ENCODE measurements at regions not wholly inside any gene's neighbourhood (a gene's known extent, or its start where the extent isn't known, plus 50 kb on each side); places are given as distances from the start of the nearest gene placed in this dataset.

- TF ChIP-seq CTCF (conservative IDR thresholded peaks at IDR 0.05 in 1 of 2, IDR thresholded peaks at IDR 0.05 in 1 of 2; ENCODE audit: low read depth in 1 of 2, low read length in 2 of 2) (no peak), EZH2 (IDR thresholded peaks at IDR 0.05; ENCODE audit: low read length, missing control alignments) (no peak)
Observed at GRCh38 chr2:146496248-146496647, 1348.6 kb upstream of the ACVR2A start.

Measured in fibroblast of lung (primary cell).